ENCODE measurements at regions not wholly inside any gene's neighbourhood (a gene's known extent, or its start where the extent isn't known, plus 50 kb on each side); places are given as distances from the start of the nearest gene placed in this dataset.

- TF ChIP-seq POLR2AphosphoS5 (IDR thresholded peaks at IDR 0.05; ENCODE audit: borderline replicate concordance, low read depth, low read length) (no peak), EZH2 (IDR thresholded peaks at IDR 0.05) (no peak), FOXP2 (optimal IDR thresholded peaks at IDR 0.05; ENCODE audit: control extremely low read depth, extremely low read length, insufficient read depth) (no peak)
These were observed 487.6 kb downstream of the PIK3C3 start for GRCh38 chr18:42442656-42443055.

Measured in SK-N-MC (cell line).